ENCODE measurements at regions not wholly inside any gene's neighbourhood (a gene's known extent, or its start where the extent isn't known, plus 50 kb on each side); places are given as distances from the start of the nearest gene placed in this dataset.

GRCh38 chr4:117811731-117812130, 222.6 kb upstream of the NDST3 start:
- no peaks in the 10 kb centered on the region for H3K36me3 ChIP-seq (ENCODE audit: control insufficient read depth, insufficient read depth, low read length)
- BruUV-seq (replicated peaks), result no TSS peak
- H3K36me3 Mint-ChIP-seq (ENCODE audit: insufficient read depth, unreplicated experiment), result no peaks in the 10 kb centered on the region
- no peaks in the 10 kb centered on the region for H3K9me3 Mint-ChIP-seq (ENCODE audit: unreplicated experiment)
- no peak for DNase-seq
- no peaks in the 10 kb centered on the region for H3K9me3 ChIP-seq
- no peaks in the 10 kb centered on the region for H3K27me3 Mint-ChIP-seq (ENCODE audit: insufficient read depth, unreplicated experiment)
- H3K4me1 ChIP-seq, result no peaks in the 10 kb centered on the region
- H3K27ac Mint-ChIP-seq (ENCODE audit: unreplicated experiment), result no peak overlapping the region
- no peak overlapping the region for H3K4me3 ChIP-seq (ENCODE audit: low read depth, low read length)
- no peak for TF ChIP-seq CTCF (IDR thresholded peaks at IDR 0.05; ENCODE audit: insufficient read depth in 1 of 2, low read depth in 1 of 2, low read length in 1 of 2, severe bottlenecking in 1 of 2, unreplicated experiment in 1 of 2)
- H3K27me3 ChIP-seq (replicated peaks; ENCODE audit: control insufficient read depth, insufficient read depth, low read length), result no peaks in the 10 kb centered on the region
- no peaks in the 10 kb centered on the region for H3K4me1 Mint-ChIP-seq (ENCODE audit: low read depth, unreplicated experiment)
- CTCF ChIA-PET, result no interaction called here
- intact Hi-C loops (cut with micrococcal nuclease; ENCODE audit: unreplicated experiment), result no loop called here
- H3K4me3 Mint-ChIP-seq (ENCODE audit: unreplicated experiment), result no peak overlapping the region
- POLR2A ChIA-PET, result no interaction called here

- no peaks in the 10 kb centered on the region for H3K36me3 ChIP-seq (ENCODE audit: control insufficient read depth, insufficient read depth, low read length)
- DNase-seq, result no peak
- no peak overlapping the region for H3K4me3 Mint-ChIP-seq (ENCODE audit: unreplicated experiment)
- no TSS peak for BruUV-seq (replicated peaks)
- no peak overlapping the region for H3K4me3 ChIP-seq (ENCODE audit: low read depth, low read length)
- no peaks in the 10 kb centered on the region for H3K36me3 Mint-ChIP-seq (ENCODE audit: insufficient read depth, unreplicated experiment)
- no peaks in the 10 kb centered on the region for H3K4me1 ChIP-seq
- no peaks in the 10 kb centered on the region for H3K27me3 Mint-ChIP-seq (ENCODE audit: insufficient read depth, unreplicated experiment)
- no peaks in the 10 kb centered on the region for H3K4me1 Mint-ChIP-seq (ENCODE audit: low read depth, unreplicated experiment)
- H3K9me3 ChIP-seq, result no peaks in the 10 kb centered on the region
- no peaks in the 10 kb centered on the region for H3K27me3 ChIP-seq (replicated peaks; ENCODE audit: control insufficient read depth, insufficient read depth, low read length)
- intact Hi-C loops (cut with micrococcal nuclease; ENCODE audit: unreplicated experiment), result no loop called here
- no peak for TF ChIP-seq CTCF (IDR thresholded peaks at IDR 0.05; ENCODE audit: insufficient read depth in 1 of 2, low read depth in 1 of 2, low read length in 1 of 2, severe bottlenecking in 1 of 2, unreplicated experiment in 1 of 2)
- no peaks in the 10 kb centered on the region for H3K9me3 Mint-ChIP-seq (ENCODE audit: unreplicated experiment)
- no peak overlapping the region for H3K27ac Mint-ChIP-seq (ENCODE audit: unreplicated experiment)
- POLR2A ChIA-PET, result no interaction called here
- CTCF ChIA-PET, result no interaction called here
Measured at GRCh38 chr4:117814277-117815246, 219.7 kb upstream of the NDST3 start.

GRCh38 chr4:117817301-117817700, 217.0 kb upstream of the NDST3 start:
- H3K4me1 Mint-ChIP-seq (ENCODE audit: low read depth, unreplicated experiment), result no peaks in the 10 kb centered on the region
- H3K27me3 Mint-ChIP-seq (ENCODE audit: insufficient read depth, unreplicated experiment), result no peaks in the 10 kb centered on the region
- Histone ChIP-seq H3K4me1 (no peaks in the 10 kb centered on the region), H3K4me3 (ENCODE audit: low read depth, low read length) (no peak overlapping the region), H3K27me3 (replicated peaks; ENCODE audit: control insufficient read depth, insufficient read depth, low read length) (no peaks in the 10 kb centered on the region), H3K9me3 (no peaks in the 10 kb centered on the region), H3K36me3 (ENCODE audit: control insufficient read depth, insufficient read depth, low read length) (no peaks in the 10 kb centered on the region)
- H3K36me3 Mint-ChIP-seq (ENCODE audit: insufficient read depth, unreplicated experiment), result no peaks in the 10 kb centered on the region
- CTCF ChIA-PET, result no interaction called here
- no peak for DNase-seq
- POLR2A ChIA-PET, result no interaction called here
- no peaks in the 10 kb centered on the region for H3K9me3 Mint-ChIP-seq (ENCODE audit: unreplicated experiment)
- intact Hi-C loops (cut with micrococcal nuclease; ENCODE audit: unreplicated experiment), result no loop called here
- no peak overlapping the region for H3K4me3 Mint-ChIP-seq (ENCODE audit: unreplicated experiment)
- H3K27ac Mint-ChIP-seq (ENCODE audit: unreplicated experiment), result no peak overlapping the region
- no TSS peak for BruUV-seq (replicated peaks)
- TF ChIP-seq CTCF (IDR thresholded peaks at IDR 0.05; ENCODE audit: insufficient read depth in 1 of 2, low read depth in 1 of 2, low read length in 1 of 2, severe bottlenecking in 1 of 2, unreplicated experiment in 1 of 2), result no peak
